K562 (cell line): ENCODE measurements at regions not wholly inside any gene's neighbourhood (a gene's known extent, or its start where the extent isn't known, plus 50 kb on each side); places are given as distances from the start of the nearest gene placed in this dataset.

ENCODE experiments used
- ATAC-seq: fragments of 200-7000 bp; cut with Tn5 transposase; 3 replicates; pipeline ENCODE4 v1.9.1; 2020; ENCODE audit warnings: moderate library complexity
- BruUV-seq: library from RNA; stranded (reverse); fragments of 400-500 nt; replicated peaks from 2 replicates; lab custom pipeline; 2021; lab: Mats Ljungman, UMichigan
- CTCF ChIA-PET: fragments of 300-600 bp; formaldehyde crosslinking; extraction: SDS; loops from one replicate; lab custom pipeline; 2021; ENCODE audit warnings: low intra/inter-chr PET ratio; lab: Yijun Ruan, JAX
- POLR2A ChIA-PET: fragments of 300-600, 350-650 bp; sonication (Branson Sonifier 250); formaldehyde crosslinking; extraction: SDS; loops from one replicate; lab custom pipeline; 2021; ENCODE audit warnings: antibody characterized with exemption, inconsistent platforms; lab: Yijun Ruan, JAX
- DNase-seq, 4 experiments: peaks; one replicate each; pipeline versions ENCODE4 v3.0.0 to v3.0.0-alpha.2; 2011 to 2018; ENCODE audit warnings: low spot score in 3 of 4, mixed read lengths in 3 of 4; ENCODE audit errors: extremely low read depth in 1 of 4
- FAIRE-seq: peaks from 2 replicates; lab custom pipeline; 2011; peaks lifted over from hg19 to GRCh38; lab: Jason Lieb, UNC
- H2AFZ ChIP-seq: 2 replicates; pipeline ENCODE4 v1.6.0; 2011; ENCODE audit warnings: low read depth, low read length, control low read depth, inconsistent platforms
- H3K27ac ChIP-seq: fragments of 200-600 bp; 3 replicates; pipeline ENCODE4 v1.8.0; 2011; ENCODE audit warnings: low read depth, mild to moderate bottlenecking, control low read depth, inconsistent platforms, low read length, moderate library complexity, mixed read lengths; ENCODE audit errors: extremely low read depth
- H3K27me3 ChIP-seq, 2 experiments: fragments of 300-600 bp in 1 of 2; 2 replicates in 1 of 2; 3 replicates in 1 of 2; pipeline versions ENCODE4 v1.6.0 to v1.8.0; 2011; ENCODE audit warnings: inconsistent platforms in 2 of 2, low read length in 2 of 2, mild to moderate bottlenecking in 1 of 2, mixed read lengths in 1 of 2, moderate library complexity in 1 of 2; ENCODE audit not compliant: control insufficient read depth in 2 of 2, insufficient read depth in 2 of 2
- H3K36me3 ChIP-seq: fragments of 300-600 bp; 3 replicates; pipeline ENCODE4 v1.8.0; 2011; ENCODE audit warnings: mild to moderate bottlenecking, low read length, inconsistent platforms; ENCODE audit not compliant: control insufficient read depth, insufficient read depth
- H3K4me1 ChIP-seq, 2 experiments: fragments of 200-600 bp in 1 of 2; replicated peaks in 1 of 2; 2 replicates in 1 of 2; 3 replicates in 1 of 2; pipeline versions ENCODE4 v1.5.1 to v1.8.0; 2011; ENCODE audit warnings: inconsistent platforms in 2 of 2, low read length in 2 of 2, mild to moderate bottlenecking in 1 of 2, mixed read lengths in 1 of 2, moderate library complexity in 1 of 2; ENCODE audit not compliant: control insufficient read depth in 2 of 2, insufficient read depth in 2 of 2
- H3K4me2 ChIP-seq: 2 replicates; pipeline ENCODE4 v1.6.1; 2011; ENCODE audit warnings: low read length, control low read depth, inconsistent platforms, mixed read lengths; ENCODE audit not compliant: insufficient read depth
- H3K4me3 ChIP-seq: fragments of 200-600 bp; sonication (generic), shearing (Covaris generic); 2 replicates; pipeline ENCODE4 v1.5.1; 2016; ENCODE audit warnings: control low read depth, inconsistent platforms
- H3K79me2 ChIP-seq: fragments of 200-600 bp; 3 replicates; pipeline ENCODE4 v1.8.0; 2011; ENCODE audit warnings: low read length, inconsistent platforms; ENCODE audit not compliant: control insufficient read depth, insufficient read depth
- H3K9ac ChIP-seq, 2 experiments: 2 replicates each; pipeline versions ENCODE4 v1.6.0 to v1.6.1; 2011; ENCODE audit warnings: low read depth in 2 of 2, low read length in 2 of 2, control low read depth in 1 of 2, inconsistent platforms in 1 of 2, mild to moderate bottlenecking in 1 of 2, mixed read lengths in 1 of 2; ENCODE audit not compliant: insufficient read depth in 1 of 2
- H3K9me1 ChIP-seq: one replicate; pipeline ENCODE4 v1.6.0; 2011; ENCODE audit warnings: inconsistent platforms, mild to moderate bottlenecking, low read length, moderate library complexity; ENCODE audit not compliant: control insufficient read depth, insufficient read depth
- H3K9me3 ChIP-seq: replicated peaks from 2 replicates; pipeline ENCODE4 v1.5.1; 2011; ENCODE audit warnings: low read depth, low read length, inconsistent platforms; ENCODE audit not compliant: control insufficient read depth, insufficient read depth
- H4K20me1 ChIP-seq: replicated peaks from 2 replicates; pipeline ENCODE4 v1.6.1; 2011; ENCODE audit warnings: low read length, inconsistent platforms, mixed read lengths; ENCODE audit not compliant: control insufficient read depth, insufficient read depth
- AFF4 ChIP-seq: sonication (generic); formaldehyde crosslinking; IDR thresholded peaks from 2 replicates; pipeline ENCODE4 v1.8.0; 2023; ENCODE audit warnings: mild to moderate bottlenecking, missing genetic modification reagents
- FUS ChIP-seq: fragments of 200-400 bp; formaldehyde crosslinking; optimal IDR thresholded peaks from 2 replicates; pipeline ENCODE3; 2017; ENCODE audit warnings: low read depth, low read length
- MECOM ChIP-seq: fragments of 250-450 bp; sonication (Bioruptor Pico); IDR thresholded peaks from 2 replicates; pipeline ENCODE4 v1.8.0; 2022; ENCODE audit warnings: inconsistent platforms
- MLX ChIP-seq, 2 experiments: fragments of 450-650 bp in 1 of 2; sonication (generic) in 1 of 2; formaldehyde crosslinking; conservative IDR thresholded peaks; 2 replicates each; pipeline versions ENCODE4 v1.4.0 to v1.8.1; 2020 to 2022; ENCODE audit warnings: mild to moderate bottlenecking in 1 of 2, missing genetic modification reagents in 1 of 2
- NFATC3 ChIP-seq: fragments of 450-650 bp; IDR thresholded peaks from 2 replicates; pipeline ENCODE4 v1.6.1; 2017; ENCODE audit warnings: mild to moderate bottlenecking
- POU5F1 ChIP-seq: fragments of 150-350 bp; IDR thresholded peaks from 2 replicates; pipeline ENCODE4 v1.6.1; 2014; ENCODE audit warnings: borderline replicate concordance, low read length, low read depth, mild to moderate bottlenecking; ENCODE audit not compliant: partially characterized antibody
- PTTG1 ChIP-seq: fragments of 450-650 bp; IDR thresholded peaks from 2 replicates; pipeline ENCODE4 v1.6.1; 2016; ENCODE audit warnings: low read depth, mild to moderate bottlenecking, missing genetic modification characterization, missing compliant biosample characterization
- RAD51 ChIP-seq: fragments of 450-650 bp; IDR thresholded peaks from 2 replicates; pipeline ENCODE4 v1.7.1; 2016; ENCODE audit warnings: low read depth, mild to moderate bottlenecking, borderline replicate concordance
- RBBP5 ChIP-seq: fragments of 200-600 bp; sonication (generic); IDR thresholded peaks from 2 replicates; pipeline ENCODE4 v1.6.1; 2012; ENCODE audit warnings: borderline replicate concordance, mild to moderate bottlenecking, low read length, control low read depth, inconsistent platforms; ENCODE audit not compliant: insufficient read depth, poor library complexity, severe bottlenecking
- RFX7 ChIP-seq: fragments of 250-450 bp; sonication (Bioruptor Pico); IDR thresholded peaks from 2 replicates; pipeline ENCODE4 v1.5.1; 2021; ENCODE audit warnings: mild to moderate bottlenecking
- XRCC3 ChIP-seq: fragments of 450-650 bp; IDR thresholded peaks from 2 replicates; pipeline ENCODE4 v1.6.1; 2017; ENCODE audit warnings: mild to moderate bottlenecking, moderate library complexity
- ZBTB33 ChIP-seq: sonication (generic); formaldehyde crosslinking; IDR thresholded peaks from 2 replicates; pipeline ENCODE4 v1.8.1; 2023; ENCODE audit warnings: mild to moderate bottlenecking, missing genetic modification reagents
- ZNF347 ChIP-seq: fragments of 450-650 bp; formaldehyde crosslinking; IDR thresholded peaks from 2 replicates; pipeline ENCODE4 v1.4.0; 2020; ENCODE audit warnings: low read depth, mild to moderate bottlenecking, moderate library complexity
- ZSCAN32 ChIP-seq: fragments of 450-650 bp; formaldehyde crosslinking; IDR thresholded peaks from 2 replicates; pipeline ENCODE4 v1.4.0; 2020; ENCODE audit warnings: mild to moderate bottlenecking, moderate library complexity
- ZZZ3 ChIP-seq: fragments of 450-650 bp; IDR thresholded peaks from 2 replicates; pipeline ENCODE4 v1.6.1; 2016; ENCODE audit warnings: antibody characterized with exemption, mild to moderate bottlenecking, moderate library complexity
- WGBS: fragments of 100-300 bp; shearing (Covaris generic); methylation state at CpG from one replicate; pipeline ENCODE4 v1.1.6; 2016; ENCODE audit warnings: low coverage, mixed read lengths; ENCODE audit not compliant: insufficient coverage; ENCODE audit errors: missing lambda C conversion rate; 5-methylcytosine and 5-hydroxymethylcytosine counted together
- in situ Hi-C: fragments of 300-500 bp; cut with MboI; formaldehyde crosslinking; loops from 4 replicates; pipeline ENCODE4 v1.15.0; 2018; ENCODE audit warnings: inconsistent platforms, mixed read lengths
- intact Hi-C: fragments of 100-400 bp; cut with micrococcal nuclease; formaldehyde crosslinking; loops from 2 replicates; pipeline ENCODE4 v1.14.2; 2022

GRCh38 chr2:188663301-188663700, 310.9 kb upstream of the COL3A1 start:
- no peak for ATAC-seq
- no peak overlapping the region for H3K9ac ChIP-seq
- no peaks in the 10 kb centered on the region for H3K36me3 ChIP-seq
- no peaks in the 10 kb centered on the region for H3K27me3 ChIP-seq
- 4% methylated on average over 2 of the region's 2 CpGs for WGBS
- no peaks in the 10 kb centered on the region for H3K9me1 ChIP-seq
- POLR2A ChIA-PET, result no interaction called here
- FAIRE-seq, result no peak
- no peaks in the 10 kb centered on the region for H4K20me1 ChIP-seq
- no peak for DNase-seq
- BruUV-seq, result no TSS peak
- CTCF ChIA-PET, result no interaction called here
- H3K4me1 ChIP-seq, result no peaks in the 10 kb centered on the region
- no peaks in the 10 kb centered on the region for H3K9me3 ChIP-seq
- in situ Hi-C loops, result no loop called here
- no peak overlapping the region for H3K4me3 ChIP-seq
- H3K4me2 ChIP-seq, result no peak overlapping the region
- no peak overlapping the region for H3K27ac ChIP-seq
- no peaks in the 10 kb centered on the region for H3K79me2 ChIP-seq
- no peak overlapping the region for H2AFZ ChIP-seq
- intact Hi-C loops, result no loop called here
- TF ChIP-seq RFX7 (CRISPR knock-in tag) (no peak), ZNF347 (CRISPR knock-in tag) (no peak), POU5F1 (no peak), ZBTB33 (no peak), NFATC3 (no peak), FUS (no peak), XRCC3 (no peak), MECOM (no peak), AFF4 (CRISPR knock-in tag) (no peak), PTTG1 (tag) (no peak), ZSCAN32 (CRISPR knock-in tag) (no peak), MLX (CRISPR knock-in tag; conservative IDR thresholded peaks at IDR 0.05) (no peak), RAD51 (no peak), ZZZ3 (no peak), RBBP5 (no peak)
